ELR (cell line): ENCODE measurements at regions not wholly inside any gene's neighbourhood (a gene's known extent, or its start where the extent isn't known, plus 50 kb on each side); places are given as distances from the start of the nearest gene placed in this dataset.

ENCODE experiments used
- DNase-seq: peaks from one replicate; pipeline ENCODE4 v3.0.0-alpha.2; 2015; ENCODE audit warnings: low read depth

- no peak for DNase-seq
Measured at GRCh38 chr10:118246332-118247295, 95.5 kb downstream of the FAM204A start.

- no peak for DNase-seq
Measured at GRCh38 chr10:118243907-118244306, 98.2 kb downstream of the FAM204A start.

- DNase-seq = peak; percentile 75
Measured at GRCh38 chr10:118241229-118242137, 100.6 kb downstream of the FAM204A start.

GRCh38 chr10:118239236-118239630 is 102.9 kb downstream of the FAM204A start:
- no peak for DNase-seq

- DNase-seq = peak; percentile 71
Measured at GRCh38 chr10:118238573-118239235, 103.4 kb downstream of the FAM204A start.

GRCh38 chr10:118237930-118238329 is 104.2 kb downstream of the FAM204A start:
- no peak for DNase-seq

- DNase-seq = no peak
Measured at GRCh38 chr10:118234683-118235082, 107.4 kb downstream of the FAM204A start.

- DNase-seq = no peak
Measured at GRCh38 chr10:118220346-118220850, 121.7 kb downstream of the FAM204A start.

- no peak for DNase-seq
Measured at GRCh38 chr10:118218562-118218961, 123.6 kb downstream of the FAM204A start.

- DNase-seq = no peak
Measured at GRCh38 chr10:118216571-118217170, 125.5 kb downstream of the FAM204A start.

GRCh38 chr10:118216020-118216419 is 126.1 kb downstream of the FAM204A start:
- DNase-seq = no peak

- no peak for DNase-seq
Measured at GRCh38 chr10:118214776-118215175, 127.3 kb downstream of the FAM204A start.

GRCh38 chr10:118213436-118213835 is 128.7 kb downstream of the FAM204A start:
- no peak for DNase-seq

GRCh38 chr10:118210276-118210675 is 131.8 kb downstream of the FAM204A start:
- peak; percentile 33 for DNase-seq

- DNase-seq = no peak
Measured at GRCh38 chr10:118209215-118209614, 132.9 kb downstream of the FAM204A start.

- no peak for DNase-seq
Measured at GRCh38 chr10:118207470-118208007, 134.6 kb downstream of the FAM204A start.

GRCh38 chr10:118204292-118204943 is 137.7 kb downstream of the FAM204A start:
- DNase-seq = no peak

GRCh38 chr10:118203461-118203860 is 138.7 kb downstream of the FAM204A start:
- no peak for DNase-seq

GRCh38 chr10:118195729-118196128 is 146.4 kb downstream of the FAM204A start:
- DNase-seq = no peak

- no peak for DNase-seq
Measured at GRCh38 chr10:118193642-118194041, 146.9 kb upstream of the RAB11FIP2 start.

GRCh38 chr10:118181021-118181420 is 134.3 kb upstream of the RAB11FIP2 start:
- DNase-seq = no peak
